Dendritic cell treated with granulocyte-macrophage colony-stimulating factor and Interleukin-4, amounts not matched to agents 40 ng/mL and 50 ng/mL, for 4 days (primary cell): ENCODE measurements at regions not wholly inside any gene's neighbourhood (a gene's known extent, or its start where the extent isn't known, plus 50 kb on each side); places are given as distances from the start of the nearest gene placed in this dataset.

Experiments used
- H3K27ac Mint-ChIP-seq: one replicate; pipeline ENCODE4 v1.8.0; 2022; ENCODE audit warnings: mild to moderate bottlenecking, mixed read lengths
- H3K27me3 Mint-ChIP-seq: one replicate; pipeline ENCODE4 v1.8.0; 2022; ENCODE audit warnings: mild to moderate bottlenecking, mixed read lengths
- H3K36me3 Mint-ChIP-seq: one replicate; pipeline ENCODE4 v1.8.0; 2022; ENCODE audit warnings: low read depth, mixed read lengths
- H3K4me1 Mint-ChIP-seq: one replicate; pipeline ENCODE4 v1.8.0; 2022; ENCODE audit warnings: low read depth, mixed read lengths
- H3K4me3 Mint-ChIP-seq: one replicate; pipeline ENCODE4 v1.8.0; 2022; ENCODE audit warnings: mild to moderate bottlenecking, moderate library complexity, mixed read lengths
- H3K9me3 Mint-ChIP-seq: one replicate; pipeline ENCODE4 v1.8.0; 2022; ENCODE audit warnings: mixed read lengths
- intact Hi-C: fragments of 100-400 bp; cut with micrococcal nuclease; formaldehyde crosslinking; loops from one replicate; pipeline ENCODE4 v1.15.0; 2022

DNA sequence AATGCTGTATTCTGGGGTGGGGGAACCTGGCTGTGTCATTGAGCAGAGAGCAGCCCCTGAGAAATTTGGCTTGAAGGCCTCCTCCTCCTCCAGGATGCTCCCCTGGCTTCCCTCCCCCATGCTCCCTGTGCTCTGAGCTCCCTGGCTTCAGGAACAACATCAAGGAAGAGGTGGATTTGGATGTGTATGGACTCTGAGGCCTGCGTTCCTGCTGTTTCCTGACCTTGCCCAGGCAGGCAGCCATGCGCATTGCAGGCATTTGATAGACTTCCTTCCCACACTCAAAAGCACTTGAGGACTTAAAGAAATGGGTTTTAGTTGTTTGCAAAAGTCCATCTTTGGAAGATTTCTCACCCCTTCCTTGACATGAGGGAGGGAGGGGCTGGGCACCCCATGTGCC is 1317.1 kb downstream of the BRD1 start:
- Mint-ChIP-seq H3K9me3 (no peaks in the 10 kb centered on the region), H3K4me3 (no peak overlapping the region), H3K27ac (no peak overlapping the region), H3K36me3 (no peaks in the 10 kb centered on the region), H3K27me3 (no peaks in the 10 kb centered on the region), H3K4me1 (no peaks in the 10 kb centered on the region)
- intact Hi-C loops: no loop called here

DNA sequence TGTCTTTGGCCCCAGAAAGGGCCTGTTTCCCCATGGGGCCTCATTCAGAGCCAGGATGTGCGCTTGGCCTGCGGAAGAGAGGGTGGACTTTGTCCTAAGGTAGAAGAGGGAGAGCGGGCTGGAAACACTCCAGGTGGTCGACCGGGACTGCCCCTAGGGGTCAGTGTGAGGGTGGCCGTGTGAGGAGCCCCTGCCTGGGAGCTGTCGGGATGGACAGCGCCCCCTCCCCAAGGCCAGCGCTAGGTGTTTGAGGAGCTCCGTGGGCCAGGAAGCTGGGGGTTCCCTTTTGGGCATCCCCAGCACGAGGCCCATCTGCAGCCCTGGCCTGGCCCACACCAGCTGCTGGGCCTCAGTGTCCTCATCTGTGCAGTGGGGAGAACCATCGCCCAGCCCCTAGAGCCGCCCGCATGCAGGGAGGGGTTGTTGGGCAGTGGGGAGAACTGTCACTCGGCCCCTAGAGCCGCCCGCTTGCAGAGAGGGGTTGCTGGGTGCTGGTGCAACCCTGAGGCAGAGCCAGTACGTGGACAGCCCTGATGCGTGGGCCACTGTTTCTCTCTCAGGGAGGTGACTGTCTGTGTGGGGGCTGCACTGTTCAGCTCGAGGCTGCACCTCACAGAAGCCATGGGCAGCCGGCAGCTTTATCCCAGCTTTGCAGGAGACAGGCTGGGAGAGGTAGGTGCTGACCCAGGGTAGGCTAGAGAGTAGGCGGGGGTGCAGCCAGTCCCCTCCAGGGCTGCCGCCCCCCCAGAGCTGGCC is 1319.9 kb downstream of the BRD1 start:
- Mint-ChIP-seq H3K36me3 (no peaks in the 10 kb centered on the region), H3K27ac (no peak overlapping the region), H3K9me3 (no peaks in the 10 kb centered on the region), H3K4me1 (no peaks in the 10 kb centered on the region), H3K27me3 (no peaks in the 10 kb centered on the region), H3K4me3 (no peak overlapping the region)
- intact Hi-C loops: no loop called here

DNA sequence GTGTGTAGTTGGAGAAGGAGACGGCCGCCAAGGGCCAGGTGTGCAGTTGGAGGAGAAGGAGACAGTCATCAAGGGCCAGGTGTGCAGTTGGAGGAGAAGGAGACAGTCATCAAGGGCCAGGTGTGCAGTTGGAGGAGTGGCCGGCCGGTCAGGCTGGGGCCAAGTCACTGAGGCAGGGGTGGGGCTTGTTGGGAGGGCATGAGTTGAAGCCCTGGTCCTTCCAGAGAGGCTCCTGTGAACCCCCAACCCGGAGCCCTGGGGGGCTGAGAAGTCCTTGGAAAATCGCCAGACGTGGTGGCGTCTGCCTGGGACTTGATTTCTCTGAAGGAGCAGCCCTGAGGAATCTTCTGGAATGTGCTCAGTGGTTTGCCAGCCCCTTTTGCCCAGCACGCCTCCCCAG is 1320.5 kb downstream of the BRD1 start:
- H3K4me1 Mint-ChIP-seq: no peaks in the 10 kb centered on the region
- no peaks in the 10 kb centered on the region for H3K36me3 Mint-ChIP-seq
- no peak overlapping the region for H3K27ac Mint-ChIP-seq
- no peak overlapping the region for H3K4me3 Mint-ChIP-seq
- H3K27me3 Mint-ChIP-seq: no peaks in the 10 kb centered on the region
- H3K9me3 Mint-ChIP-seq: no peaks in the 10 kb centered on the region
- intact Hi-C loops: no loop called here

DNA sequence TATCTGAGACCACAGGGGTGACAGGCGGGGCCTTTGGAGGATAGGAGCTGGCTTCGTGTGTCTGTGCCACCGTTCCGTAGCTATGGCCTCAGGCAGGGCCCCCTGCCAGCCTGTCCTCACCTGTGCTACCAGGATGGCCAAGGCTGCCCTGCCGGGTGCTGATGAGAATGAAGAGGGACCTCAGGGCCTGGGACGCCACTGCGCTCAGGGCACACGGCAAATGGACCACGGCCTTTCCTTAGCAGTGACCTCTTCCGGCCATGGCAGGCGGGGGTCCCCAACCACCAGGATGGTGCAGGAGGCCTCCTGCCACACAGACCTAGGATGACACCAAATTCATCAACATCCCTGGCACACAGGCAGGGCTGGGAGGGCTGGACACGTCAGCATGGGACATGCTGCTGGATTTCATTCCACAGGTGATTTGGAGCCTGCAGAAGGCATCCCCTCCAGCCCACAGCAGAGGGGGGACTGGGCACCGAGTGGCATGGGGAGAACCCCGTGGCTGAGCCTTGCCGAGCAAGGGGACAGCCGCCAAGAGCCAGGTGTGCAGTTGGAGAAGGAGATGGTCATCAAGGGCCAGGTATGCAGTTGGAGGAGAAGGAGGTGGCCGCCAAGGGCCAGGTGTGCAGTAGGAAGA is 1321.0 kb downstream of the BRD1 start:
- Mint-ChIP-seq H3K4me3 (no peak overlapping the region), H3K9me3 (no peaks in the 10 kb centered on the region), H3K27ac (no peak overlapping the region), H3K27me3 (no peaks in the 10 kb centered on the region), H3K36me3 (no peaks in the 10 kb centered on the region), H3K4me1 (no peaks in the 10 kb centered on the region)
- intact Hi-C loops: no loop called here

DNA sequence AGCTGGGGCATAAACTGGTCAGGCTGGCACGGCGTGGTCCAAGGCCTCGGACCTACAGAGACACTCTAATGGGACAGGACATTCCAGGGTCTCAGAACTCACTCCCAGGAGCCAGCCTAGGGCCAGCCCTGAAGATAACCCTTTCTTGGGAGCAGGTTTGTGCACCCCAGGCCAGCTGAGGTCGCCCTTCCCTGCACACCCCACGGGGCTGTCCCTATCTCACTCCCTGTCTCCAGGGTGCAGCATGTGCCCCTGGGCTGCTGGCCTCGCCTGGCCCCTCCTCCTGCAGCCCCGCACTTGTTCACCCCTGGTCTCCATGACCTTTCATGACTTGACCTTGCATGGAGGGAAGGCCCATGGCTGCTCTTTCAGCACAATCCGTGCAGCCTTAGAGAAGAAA is 1321.8 kb downstream of the BRD1 start:
- Mint-ChIP-seq H3K36me3 (no peaks in the 10 kb centered on the region), H3K4me1 (no peaks in the 10 kb centered on the region), H3K9me3 (no peaks in the 10 kb centered on the region), H3K4me3 (no peak overlapping the region), H3K27me3 (no peaks in the 10 kb centered on the region), H3K27ac (no peak overlapping the region)
- intact Hi-C loops: no loop called here

DNA sequence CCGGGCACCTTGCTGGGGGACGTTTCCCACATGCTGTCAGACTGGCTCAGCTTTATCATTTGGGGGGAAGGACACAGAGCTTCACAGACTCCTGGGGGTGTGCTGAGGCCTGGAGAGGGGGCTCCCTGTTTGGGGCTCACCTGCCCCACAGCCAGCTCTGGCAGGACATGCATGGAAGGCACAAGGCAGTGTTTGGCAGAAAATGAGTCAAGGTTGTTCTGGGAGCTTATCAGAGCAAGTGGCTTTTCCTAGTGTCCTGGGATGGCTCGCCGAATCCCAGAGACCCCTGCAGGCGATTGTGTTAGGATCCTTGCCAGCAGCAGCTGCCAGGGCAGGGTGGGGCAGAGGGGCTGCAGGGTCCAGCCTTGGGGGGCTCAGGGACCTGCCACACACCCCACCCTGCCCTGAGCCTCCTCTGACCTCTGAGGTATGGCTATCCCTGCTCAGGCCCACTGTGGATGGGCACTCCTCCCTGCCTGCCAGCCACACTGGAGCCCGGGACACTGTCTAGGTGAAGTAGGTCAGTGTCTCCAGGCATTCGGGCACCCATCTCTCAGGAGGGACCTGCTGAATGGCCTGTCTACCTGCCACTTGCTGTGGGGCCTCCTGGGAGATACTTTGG is 1323.0 kb downstream of the BRD1 start:
- H3K4me3 Mint-ChIP-seq: no peak overlapping the region
- H3K9me3 Mint-ChIP-seq: no peaks in the 10 kb centered on the region
- intact Hi-C loops: no loop called here
- no peaks in the 10 kb centered on the region for H3K27me3 Mint-ChIP-seq
- H3K4me1 Mint-ChIP-seq: no peaks in the 10 kb centered on the region
- no peak overlapping the region for H3K27ac Mint-ChIP-seq
- H3K36me3 Mint-ChIP-seq: no peaks in the 10 kb centered on the region

DNA sequence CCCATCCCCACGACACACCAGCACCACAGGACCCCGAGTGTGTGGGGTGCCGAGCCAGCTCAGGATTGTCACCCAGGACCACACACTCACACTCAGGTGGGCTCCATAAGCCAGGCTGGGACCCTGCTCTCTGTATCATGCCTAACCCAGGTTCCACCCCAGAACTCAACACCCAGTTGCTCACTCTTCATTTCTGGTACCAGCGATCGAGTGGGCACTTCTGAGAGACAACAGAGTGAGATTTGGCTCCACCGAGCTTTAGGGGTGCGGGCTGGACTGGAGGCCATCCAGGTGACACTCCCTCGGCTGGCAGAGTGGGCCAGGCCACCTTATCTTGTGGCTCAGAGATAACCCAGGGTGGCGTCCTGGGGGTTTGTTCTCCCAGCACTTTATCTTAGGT is 1323.8 kb downstream of the BRD1 start:
- Mint-ChIP-seq H3K27me3 (peaks cover 1% of the 10 kb centered on the region), H3K4me1 (no peaks in the 10 kb centered on the region), H3K27ac (no peak overlapping the region), H3K9me3 (no peaks in the 10 kb centered on the region), H3K36me3 (no peaks in the 10 kb centered on the region), H3K4me3 (no peak overlapping the region)
- intact Hi-C loops: no loop called here

DNA sequence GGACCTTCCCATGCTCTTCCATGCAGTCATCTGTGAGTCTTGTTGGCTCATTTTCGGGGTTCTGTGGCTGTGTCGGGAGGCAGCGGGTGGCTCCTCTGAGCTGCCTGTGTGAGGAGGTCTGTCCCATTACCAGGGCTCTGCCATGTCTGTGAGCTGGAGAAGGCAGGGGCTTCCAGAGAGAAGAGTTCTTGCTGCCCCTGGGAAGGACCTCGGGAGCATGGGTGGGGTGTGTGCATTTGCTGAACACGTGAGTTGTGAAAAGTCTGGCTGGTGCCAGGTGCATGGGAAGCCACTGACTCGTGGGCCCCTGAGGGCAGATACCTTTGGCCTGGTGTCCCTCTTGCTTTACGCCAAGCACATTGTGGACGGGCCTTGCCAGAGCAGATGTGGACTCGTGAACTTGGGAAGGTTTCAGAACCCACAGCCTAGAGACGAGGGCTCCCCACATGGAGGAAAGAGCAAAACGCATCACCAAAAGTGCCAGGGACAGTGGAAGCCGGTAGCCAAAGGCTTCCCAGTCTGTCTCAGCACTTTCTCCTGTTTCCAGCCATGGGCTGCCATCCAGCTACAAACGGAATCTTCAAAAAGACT is 1324.5 kb downstream of the BRD1 start:
- H3K27ac Mint-ChIP-seq: no peak overlapping the region
- no peaks in the 10 kb centered on the region for H3K9me3 Mint-ChIP-seq
- no peak overlapping the region for H3K4me3 Mint-ChIP-seq
- peaks cover 3% of the 10 kb centered on the region for H3K27me3 Mint-ChIP-seq
- no peaks in the 10 kb centered on the region for H3K4me1 Mint-ChIP-seq
- intact Hi-C loops: no loop called here
- no peaks in the 10 kb centered on the region for H3K36me3 Mint-ChIP-seq

DNA sequence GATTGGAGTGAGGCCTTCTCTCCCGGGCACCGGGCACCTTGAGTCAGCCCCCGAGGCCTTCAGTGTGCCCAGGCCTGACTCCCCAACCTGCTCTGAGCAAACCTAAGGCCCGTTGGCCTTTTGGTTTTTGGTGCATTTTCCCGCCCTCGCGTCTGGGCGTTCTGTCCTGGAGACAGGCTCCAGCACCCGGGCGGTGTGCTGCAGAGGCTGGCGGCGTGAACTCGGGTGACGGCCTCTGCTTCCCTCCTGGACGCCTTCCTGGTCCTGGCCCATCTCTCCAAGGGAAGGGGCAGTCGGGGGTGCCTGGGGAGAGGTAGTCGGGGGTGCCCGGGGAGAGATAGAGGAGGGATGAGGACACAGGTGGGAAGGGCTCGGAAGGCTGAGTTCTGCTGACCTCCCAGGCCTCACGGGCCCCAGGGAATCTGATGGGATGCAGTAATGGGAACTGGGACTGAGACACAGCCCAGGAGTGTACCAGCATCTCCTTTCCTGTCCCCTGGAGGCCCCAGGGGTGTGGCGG is 1326.4 kb downstream of the BRD1 start:
- Mint-ChIP-seq H3K9me3 (no peaks in the 10 kb centered on the region), H3K4me1 (no peaks in the 10 kb centered on the region), H3K4me3 (no peak overlapping the region), H3K36me3 (no peaks in the 10 kb centered on the region), H3K27ac (no peak overlapping the region), H3K27me3 (peaks cover 3% of the 10 kb centered on the region)
- intact Hi-C loops: no loop called here

DNA sequence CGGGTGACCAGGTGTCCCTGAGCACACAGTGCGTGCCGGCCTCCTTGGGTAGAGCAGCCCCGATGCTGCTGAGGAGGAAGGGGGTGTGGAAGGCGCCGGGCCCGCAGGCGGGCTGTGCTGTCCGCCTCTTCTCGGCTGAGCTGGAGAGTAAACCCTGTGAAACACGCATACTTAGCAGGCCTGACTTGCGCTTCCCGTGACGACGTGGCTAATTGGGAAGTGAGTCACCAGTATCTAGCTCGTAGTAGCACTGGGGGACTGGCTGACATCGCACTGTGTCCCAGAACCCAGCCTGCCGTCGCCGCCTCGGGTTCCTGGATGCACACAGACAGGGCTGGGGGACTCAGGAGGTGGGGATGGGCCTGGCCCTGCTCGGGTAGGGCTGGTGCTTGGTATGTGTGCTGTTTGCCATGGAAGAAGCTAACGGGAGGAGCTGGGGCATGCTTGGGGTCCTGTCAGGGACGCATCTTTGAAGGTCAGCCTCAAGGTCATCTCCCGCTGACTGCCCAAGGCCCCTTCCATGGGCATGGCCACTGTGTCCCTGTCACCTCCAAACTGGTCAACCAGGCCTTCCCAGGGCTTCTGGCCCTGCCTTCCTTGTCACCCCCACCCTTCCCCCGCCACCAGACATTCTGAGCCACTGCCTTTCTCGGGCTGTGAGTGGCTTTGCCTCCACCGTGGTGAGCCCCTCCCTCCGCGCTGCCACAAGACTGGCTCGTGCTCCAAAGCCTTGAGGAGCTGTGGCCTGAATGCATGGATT is 1327.0 kb downstream of the BRD1 start:
- Mint-ChIP-seq H3K4me3 (no peak overlapping the region), H3K27ac (no peak overlapping the region), H3K36me3 (no peaks in the 10 kb centered on the region), H3K27me3 (peaks cover 4% of the 10 kb centered on the region), H3K4me1 (no peaks in the 10 kb centered on the region), H3K9me3 (no peaks in the 10 kb centered on the region)
- intact Hi-C loops: no loop called here

DNA sequence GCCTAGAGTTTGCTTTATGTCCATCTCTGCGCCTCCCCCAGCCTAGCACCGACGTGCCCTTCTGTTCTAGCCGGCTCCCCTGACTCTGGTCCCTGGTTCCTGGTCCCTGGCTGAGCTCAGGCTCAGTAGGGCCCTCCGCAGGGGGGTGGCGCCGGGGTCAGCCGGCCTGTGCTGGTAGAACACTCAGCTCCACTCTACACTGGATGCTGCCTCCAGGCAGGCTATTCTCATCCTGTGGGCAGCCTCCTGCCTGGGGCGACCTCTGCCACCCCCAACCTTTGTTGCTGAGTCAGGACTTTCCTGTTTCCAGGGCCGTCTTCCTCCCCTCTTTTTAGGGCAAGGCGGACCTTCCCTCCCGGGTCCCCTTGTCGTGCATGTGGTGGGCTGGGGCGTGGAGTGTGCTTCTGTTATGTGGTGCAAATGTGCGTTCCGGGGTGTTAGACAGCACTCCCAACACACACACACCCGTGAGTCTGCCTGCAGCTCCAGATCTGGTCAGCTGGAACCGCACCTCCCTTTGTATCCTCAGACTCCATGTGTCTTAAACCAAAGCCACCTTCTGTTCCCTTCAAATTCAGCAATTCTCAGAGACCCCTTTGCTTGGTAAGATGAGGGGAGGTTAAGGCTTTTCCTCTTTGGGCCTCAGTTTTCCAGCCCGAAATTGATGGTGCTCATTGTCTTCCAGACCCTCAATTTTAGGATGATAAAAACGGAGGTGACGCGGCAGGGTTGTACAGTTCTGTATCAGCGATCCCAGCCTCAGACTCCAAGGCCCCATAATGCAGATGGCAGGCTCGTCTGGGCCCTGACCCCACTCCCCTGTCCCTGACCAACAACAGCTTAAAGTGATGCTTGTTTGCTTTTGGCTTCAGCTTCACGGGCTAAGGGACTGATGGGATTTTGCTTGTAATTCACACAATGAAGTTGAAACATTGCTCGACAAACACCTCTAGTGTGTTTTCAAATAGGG is 1327.9 kb downstream of the BRD1 start:
- Mint-ChIP-seq H3K4me3 (no peak overlapping the region), H3K36me3 (no peaks in the 10 kb centered on the region), H3K9me3 (no peaks in the 10 kb centered on the region), H3K4me1 (no peaks in the 10 kb centered on the region), H3K27me3 (peaks cover 4% of the 10 kb centered on the region), H3K27ac (no peak overlapping the region)
- intact Hi-C loops: no loop called here

DNA sequence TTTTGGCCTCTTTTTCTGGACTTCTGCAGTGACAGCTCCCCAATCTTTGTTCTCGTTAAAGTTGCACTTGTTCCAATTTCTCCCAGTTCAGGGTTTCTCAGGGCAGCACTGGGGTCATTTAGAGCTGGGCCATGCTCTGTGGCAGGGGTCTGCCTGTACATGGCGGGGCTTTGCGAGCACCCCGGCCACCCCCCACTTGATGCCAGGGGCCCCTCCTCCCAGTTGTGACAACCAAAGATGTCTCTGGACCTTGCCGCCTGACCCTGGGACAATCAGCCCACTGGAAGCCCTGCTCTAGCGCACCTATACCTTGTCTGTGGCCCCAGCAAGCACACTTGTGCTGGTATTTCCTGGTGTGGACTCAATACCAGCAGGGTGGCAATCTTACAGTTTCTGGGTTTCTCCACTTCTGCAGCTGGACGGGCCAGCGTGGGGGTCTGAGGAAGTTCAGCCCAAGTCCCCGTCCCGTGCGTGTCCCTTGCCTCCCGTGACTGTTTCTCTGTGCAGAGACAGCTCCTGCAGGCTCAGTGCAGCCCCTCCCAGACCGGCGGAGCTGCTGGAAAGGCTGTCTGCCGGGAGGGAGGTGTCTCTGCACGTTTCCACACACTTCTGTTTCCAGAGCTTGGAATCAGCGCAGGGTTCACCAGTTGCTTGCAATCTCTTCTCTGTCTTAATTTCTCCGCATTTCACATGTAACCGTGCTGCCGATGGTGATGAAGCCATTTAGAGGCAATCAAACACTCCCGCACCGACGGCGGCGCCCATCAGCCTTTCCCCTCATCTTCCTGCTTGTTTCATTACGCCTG is 1328.9 kb downstream of the BRD1 start:
- no peak overlapping the region for H3K27ac Mint-ChIP-seq
- intact Hi-C loops: no loop called here
- H3K4me1 Mint-ChIP-seq: no peaks in the 10 kb centered on the region
- peaks cover 6% of the 10 kb centered on the region for H3K27me3 Mint-ChIP-seq
- no peaks in the 10 kb centered on the region for H3K9me3 Mint-ChIP-seq
- no peak overlapping the region for H3K4me3 Mint-ChIP-seq
- no peaks in the 10 kb centered on the region for H3K36me3 Mint-ChIP-seq
